Stomach (tissue), 8 donors: ENCODE measurements at regions not wholly inside any gene's neighbourhood (a gene's known extent, or its start where the extent isn't known, plus 50 kb on each side); places are given as distances from the start of the nearest gene placed in this dataset.

Experiments used
- DNase-seq, 2 donors: peaks; one replicate each; pipeline versions ENCODE4 v3.0.0 to v3.0.0-alpha.2; 2013 to 2019
- H3K27ac ChIP-seq, 5 donors: fragments of 200-600 bp in 4 of 5; sonication (generic) in 4 of 5; one replicate each; pipeline ENCODE4 v1.5.1; 2013 to 2019; ENCODE audit warnings: mild to moderate bottlenecking in 1 of 5, moderate library complexity in 1 of 5
- H3K27me3 ChIP-seq, 3 donors: fragments of 200-600 bp; sonication (generic); one replicate each; pipeline ENCODE4 v1.5.1; 2017 to 2019; ENCODE audit warnings: mixed run types in 1 of 3
- H3K36me3 ChIP-seq, 4 donors: fragments of 200-600 bp; sonication (generic); 1 replicate in 3 of 4; 2 replicates in 1 of 4; pipeline ENCODE4 v1.5.1; 2016 to 2019
- H3K4me1 ChIP-seq, 4 donors: fragments of 200-600 bp; sonication (generic); one replicate each; pipeline ENCODE4 v1.5.1; 2016 to 2019
- H3K4me3 ChIP-seq, 4 donors: fragments of 200-600 bp; sonication (generic) in 3 of 4; one replicate each; pipeline ENCODE4 v1.5.1; 2016 to 2019; ENCODE audit warnings: mild to moderate bottlenecking in 1 of 4
- H3K9me3 ChIP-seq, 4 donors: fragments of 200-600 bp; sonication (generic); one replicate each; pipeline ENCODE4 v1.5.1; 2016 to 2019
- CTCF ChIP-seq, 7 experiments: fragments of 450-650 bp in 4 of 7; fragments of 200-600 bp in 3 of 7; sonication (generic) in 3 of 7; IDR thresholded peaks; one replicate each; pipeline ENCODE4 v1.5.1; 2016 to 2019; ENCODE audit warnings: antibody characterized with exemption in 7 of 7, control low read depth in 2 of 7, mild to moderate bottlenecking in 1 of 7
- EP300 ChIP-seq: sonication (generic); formaldehyde crosslinking; IDR thresholded peaks from one replicate; pipeline ENCODE4 v1.6.1; 2017; ENCODE audit warnings: antibody characterized with exemption
- POLR2A ChIP-seq, 4 donors: fragments of 450-650 bp; IDR thresholded peaks; one replicate each; pipeline ENCODE4 v1.6.1; 2016; ENCODE audit warnings: antibody characterized with exemption in 4 of 4, control low read depth in 2 of 4, mild to moderate bottlenecking in 1 of 4, moderate library complexity in 1 of 4
- POLR2AphosphoS5 ChIP-seq, 3 donors: sonication (generic); formaldehyde crosslinking; IDR thresholded peaks; one replicate each; pipeline ENCODE4 v1.6.1; 2016; ENCODE audit warnings: antibody characterized with exemption in 3 of 3
- WGBS, 5 donors: extraction: QIAGEN DNeasy Blood & Tissue Kit in 3 of 5; methylation state at CpG; one replicate each; pipeline versions ENCODE4 v1.1.5 to v1.1.7; 2013 to 2018; 5-methylcytosine and 5-hydroxymethylcytosine counted together
- intact Hi-C: fragments of 100-400 bp; cut with DNase I; formaldehyde crosslinking; loops from one replicate; pipeline ENCODE4 v1.15.1; 2023; ENCODE audit warnings: low total_unique reads
- donor health status: healthy with polysubstance abuse.
- donor health status: Bipolar disorder and iron deficiency.
- donor health status: healthy.

GRCh38 chr9:80806671-80807070 is 882.7 kb downstream of the TLE1 start:
- no peak overlapping the region for H3K27ac ChIP-seq
- H3K4me1 ChIP-seq, result no peaks in the 10 kb centered on the region
- no peaks in the 10 kb centered on the region for H3K27me3 ChIP-seq
- no peak overlapping the region for H3K4me3 ChIP-seq
- TF ChIP-seq POLR2AphosphoS5 (IDR thresholded peaks at IDR 0.05) (no peak), EP300 (no peak), CTCF (IDR thresholded peaks at IDR 0.05) (no peak), POLR2A (IDR thresholded peaks at IDR 0.05) (no peak)
- H3K36me3 ChIP-seq, result no peaks in the 10 kb centered on the region
- DNase-seq, result no peak
- H3K9me3 ChIP-seq, result no peaks in the 10 kb centered on the region
- intact Hi-C loops, result no loop called here

- no peaks in the 10 kb centered on the region for H3K36me3 ChIP-seq
- H3K27me3 ChIP-seq, result no peaks in the 10 kb centered on the region
- no peak overlapping the region for H3K4me3 ChIP-seq
- intact Hi-C loops, result no loop called here
- DNase-seq, result no peak
- no peaks in the 10 kb centered on the region for H3K4me1 ChIP-seq
- no peak overlapping the region for H3K27ac ChIP-seq
- TF ChIP-seq CTCF (IDR thresholded peaks at IDR 0.05) (no peak), EP300 (no peak), POLR2AphosphoS5 (IDR thresholded peaks at IDR 0.05) (no peak), POLR2A (IDR thresholded peaks at IDR 0.05) (no peak)
- peaks cover 0 to 7% (median 0%) of the 10 kb centered on the region in 4 donors for H3K9me3 ChIP-seq
Measured at GRCh38 chr9:80804873-80805272, 884.5 kb downstream of the TLE1 start.

GRCh38 chr9:80797831-80798688 is 891.3 kb downstream of the TLE1 start:
- peak overlapping the region in 3 of 5 donors; percentile 33 to 69 (median 57) for H3K27ac ChIP-seq
- DNase-seq, result peak in 1 of 2 donors; percentile 90
- intact Hi-C loops, result no loop called here
- H3K27me3 ChIP-seq, result no peaks in the 10 kb centered on the region
- TF ChIP-seq POLR2AphosphoS5 (IDR thresholded peaks at IDR 0.05) (peak in 2 of 3 donors; percentile 8 to 66), CTCF (IDR thresholded peaks at IDR 0.05) (no peak)
- H3K36me3 ChIP-seq, result no peaks in the 10 kb centered on the region
- H3K9me3 ChIP-seq, result peaks cover 0 to 7% (median 0%) of the 10 kb centered on the region in 4 donors
- H3K4me1 ChIP-seq, result peaks cover 0 to 18% (median 12%) of the 10 kb centered on the region in 4 donors
- no peak overlapping the region for H3K4me3 ChIP-seq
- 38 to 68% (median 65%) methylated on average over 4 of the region's 4 CpGs for WGBS, 5 donors

DNA sequence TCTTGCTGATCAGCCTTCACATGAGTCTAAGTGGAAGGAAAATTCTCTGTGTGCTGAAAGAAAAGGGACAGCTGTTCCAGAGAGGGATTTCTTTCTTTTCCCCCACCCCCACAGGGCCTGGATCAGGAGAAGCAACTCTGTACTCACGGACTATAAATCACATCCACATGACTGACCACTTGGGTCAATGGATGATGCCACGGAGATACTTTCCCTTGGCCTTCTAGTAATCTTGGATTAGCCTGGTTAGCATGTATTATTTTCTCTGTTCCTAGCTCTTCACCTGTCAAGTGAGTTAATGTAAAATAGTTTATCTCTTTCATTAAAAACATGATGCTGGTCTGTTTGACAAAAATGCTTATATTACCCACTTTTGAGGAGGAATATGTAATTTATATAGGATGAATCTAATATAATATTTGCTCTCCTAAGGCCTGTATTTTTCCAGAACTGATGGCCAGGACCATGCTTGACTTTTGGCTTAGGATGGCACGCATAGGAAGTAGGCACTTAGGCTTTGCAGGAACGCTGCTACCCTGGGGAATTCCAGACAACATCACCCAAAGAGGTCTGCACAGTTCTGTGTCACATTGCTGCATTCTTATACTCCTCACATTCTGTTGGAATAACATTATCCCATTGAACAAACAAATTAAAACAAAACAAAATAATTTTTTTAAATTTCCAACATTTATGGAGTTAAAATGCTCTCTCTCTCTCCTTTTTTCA is 892.1 kb downstream of the TLE1 start:
- TF ChIP-seq CTCF (IDR thresholded peaks at IDR 0.05) (no peak), EP300 (no peak), POLR2AphosphoS5 (IDR thresholded peaks at IDR 0.05) (no peak), POLR2A (IDR thresholded peaks at IDR 0.05) (no peak)
- no peak overlapping the region for H3K4me3 ChIP-seq
- H3K36me3 ChIP-seq, result no peaks in the 10 kb centered on the region
- peaks cover 0 to 18% (median 12%) of the 10 kb centered on the region in 4 donors for H3K4me1 ChIP-seq
- no peaks in the 10 kb centered on the region for H3K27me3 ChIP-seq
- intact Hi-C loops, result no loop called here
- DNase-seq, result peak in 1 of 2 donors; percentile 34
- 50 to 67% (median 61%) methylated on average over 4 of the region's 4 CpGs for WGBS, 5 donors
- H3K27ac ChIP-seq, result peak overlapping the region in 3 of 5 donors; percentile 33 to 69 (median 57)
- peaks cover 0 to 7% (median 0%) of the 10 kb centered on the region in 4 donors for H3K9me3 ChIP-seq
